H1 (cell line): ENCODE measurements at regions not wholly inside any gene's neighbourhood (a gene's known extent, or its start where the extent isn't known, plus 50 kb on each side); places are given as distances from the start of the nearest gene placed in this dataset.

Source experiments
- CTCF ChIA-PET: fragments of 300-600 bp; sonication (Branson Sonifier 250); formaldehyde crosslinking; loops from one replicate; lab custom pipeline; 2021; ENCODE audit not compliant: partially characterized antibody; lab: Charles Lee
- POLR2A ChIA-PET: fragments of 300-600 bp; sonication (Branson Sonifier 250); formaldehyde crosslinking; loops from one replicate; lab custom pipeline; 2021; ENCODE audit warnings: inconsistent platforms; ENCODE audit not compliant: partially characterized antibody; lab: Charles Lee
- DNase-seq, 2 experiments: peaks; one replicate each; pipeline versions ENCODE4 v3.0.0 to v3.0.0-alpha.2; 2010 to 2022; ENCODE audit warnings: low spot score in 2 of 2, low read depth in 1 of 2, mixed read lengths in 1 of 2
- FAIRE-seq: peaks from 2 replicates; lab custom pipeline; 2011; peaks lifted over from hg19 to GRCh38; lab: Jason Lieb, UNC
- H2AFZ ChIP-seq: 2 replicates; pipeline ENCODE4 v1.8.1; 2012; ENCODE audit warnings: low read length, inconsistent platforms
- H2AK5ac ChIP-seq: 2 replicates; pipeline ENCODE4 v1.6.1; 2013; ENCODE audit warnings: low read depth, low read length
- H2BK120ac ChIP-seq: replicated peaks from 2 replicates; pipeline ENCODE3; 2013; ENCODE audit warnings: low read depth, low read length, inconsistent platforms
- H2BK12ac ChIP-seq: 2 replicates; pipeline ENCODE4 v1.6.1; 2013; ENCODE audit warnings: low read depth, low read length
- H2BK15ac ChIP-seq: 2 replicates; pipeline ENCODE4 v1.6.1; 2013; ENCODE audit warnings: low read length
- H2BK20ac ChIP-seq: 2 replicates; pipeline ENCODE4 v1.6.1; 2013; ENCODE audit warnings: low read length
- H2BK5ac ChIP-seq: 2 replicates; pipeline ENCODE4 v1.6.1; 2013; ENCODE audit warnings: low read depth, low read length
- H3K14ac ChIP-seq: 2 replicates; pipeline ENCODE4 v1.6.1; 2013; ENCODE audit warnings: inconsistent platforms; ENCODE audit not compliant: insufficient read length
- H3K18ac ChIP-seq: 2 replicates; pipeline ENCODE4 v1.6.1; 2013; ENCODE audit warnings: low read length; ENCODE audit errors: extremely low read depth
- H3K23ac ChIP-seq: 2 replicates; pipeline ENCODE4 v1.6.1; 2013; ENCODE audit warnings: inconsistent platforms; ENCODE audit not compliant: insufficient read length
- H3K23me2 ChIP-seq: 2 replicates; pipeline ENCODE4 v1.6.1; 2013; ENCODE audit warnings: low read depth, low read length
- H3K27ac ChIP-seq: 2 replicates; pipeline ENCODE4 v1.6.1; 2011; ENCODE audit warnings: low read depth, low read length, inconsistent platforms
- H3K27me3 ChIP-seq, 4 experiments: replicated peaks in 1 of 4; 1 replicate in 1 of 4; 2 replicates in 3 of 4; pipeline versions ENCODE4 v1.6.1 to v1.8.1; 2011 to 2013; ENCODE audit warnings: low read length in 3 of 4, mild to moderate bottlenecking in 3 of 4, inconsistent platforms in 2 of 4, mixed read lengths in 2 of 4, moderate library complexity in 1 of 4; ENCODE audit not compliant: control insufficient read depth in 3 of 4, insufficient read depth in 3 of 4; ENCODE audit errors: extremely low read depth in 1 of 4
- H3K36me3 ChIP-seq, 4 experiments: 2 replicates each; pipeline versions ENCODE4 v1.6.1 to v1.8.1; 2011 to 2013; ENCODE audit warnings: mild to moderate bottlenecking in 4 of 4, low read length in 3 of 4, moderate library complexity in 2 of 4, control low read depth in 1 of 4, inconsistent platforms in 1 of 4; ENCODE audit not compliant: insufficient read depth in 4 of 4, control insufficient read depth in 2 of 4
- H3K4ac ChIP-seq: replicated peaks from 2 replicates; pipeline ENCODE3; 2013; ENCODE audit warnings: low read length, low read depth, mixed read lengths, inconsistent platforms; ENCODE audit not compliant: insufficient read length
- H3K4me1 ChIP-seq, 4 experiments: replicated peaks in 1 of 4; 1 replicate in 1 of 4; 2 replicates in 3 of 4; pipeline versions ENCODE4 v1.6.1 to v1.8.1; 2011 to 2013; ENCODE audit warnings: low read length in 3 of 4, inconsistent platforms in 2 of 4, mixed read lengths in 1 of 4; ENCODE audit not compliant: insufficient read depth in 4 of 4, control insufficient read depth in 3 of 4
- H3K4me2 ChIP-seq, 2 experiments: 2 replicates each; pipeline versions ENCODE4 v1.6.1 to v1.8.1; 2011 to 2013; ENCODE audit warnings: low read depth in 2 of 2, low read length in 2 of 2, control low read depth in 1 of 2, inconsistent platforms in 1 of 2, mild to moderate bottlenecking in 1 of 2; ENCODE audit not compliant: insufficient read depth in 1 of 2
- H3K4me3 ChIP-seq, 4 experiments: fragments of 200-600, 300-600 bp in 1 of 4; sonication (generic), shearing (Covaris generic), sonication (Bioruptor Twin) in 1 of 4; 2 replicates each; pipeline versions ENCODE4 v1.5.1 to v1.8.1; 2011 to 2016; ENCODE audit warnings: low read length in 4 of 4, low read depth in 3 of 4, control low read depth in 2 of 4, inconsistent platforms in 2 of 4, mild to moderate bottlenecking in 2 of 4, mixed read lengths in 1 of 4, moderate library complexity in 1 of 4; ENCODE audit not compliant: insufficient read depth in 2 of 4; ENCODE audit errors: extremely low read depth in 1 of 4
- H3K56ac ChIP-seq: replicated peaks from 2 replicates; pipeline ENCODE3; 2013; ENCODE audit warnings: low read depth, mild to moderate bottlenecking, mixed read lengths, low read length, inconsistent platforms; ENCODE audit not compliant: insufficient read length
- H3K79me1 ChIP-seq: 2 replicates; pipeline ENCODE4 v1.6.1; 2013; ENCODE audit warnings: low read depth, low read length, control low read depth
- H3K79me2 ChIP-seq, 2 experiments: 2 replicates each; pipeline versions ENCODE4 v1.6.1 to v1.8.1; 2012 to 2013; ENCODE audit warnings: low read length in 2 of 2, mild to moderate bottlenecking in 2 of 2, inconsistent platforms in 1 of 2; ENCODE audit not compliant: insufficient read depth in 2 of 2, control insufficient read depth in 1 of 2
- H3K9ac ChIP-seq, 4 experiments: replicated peaks in 1 of 4; 1 replicate in 1 of 4; 2 replicates in 3 of 4; pipeline versions ENCODE4 v1.6.1 to v1.8.1; 2011 to 2013; ENCODE audit warnings: low read depth in 3 of 4, low read length in 3 of 4, control low read depth in 2 of 4, mild to moderate bottlenecking in 2 of 4, moderate library complexity in 2 of 4, inconsistent platforms in 1 of 4; ENCODE audit errors: extremely low read depth in 1 of 4
- H3K9me3 ChIP-seq, 2 experiments: 2 replicates each; pipeline versions ENCODE4 v1.6.1 to v1.8.1; 2012 to 2013; ENCODE audit warnings: mild to moderate bottlenecking in 2 of 2, moderate library complexity in 2 of 2, control low read depth in 1 of 2, inconsistent platforms in 1 of 2, low read depth in 1 of 2, low read length in 1 of 2, mixed read lengths in 1 of 2; ENCODE audit not compliant: insufficient read depth in 2 of 2
- H4K20me1 ChIP-seq, 2 experiments: replicated peaks in 1 of 2; 2 replicates each; pipeline versions ENCODE3 to v1.8.1; 2011 to 2013; ENCODE audit warnings: inconsistent platforms in 2 of 2, low read length in 2 of 2, mild to moderate bottlenecking in 1 of 2; ENCODE audit not compliant: insufficient read depth in 2 of 2, control insufficient read depth in 1 of 2
- H4K5ac ChIP-seq: 2 replicates; pipeline ENCODE4 v1.6.1; 2013; ENCODE audit warnings: low read length, low read depth, mixed read lengths, inconsistent platforms; ENCODE audit not compliant: insufficient read length
- H4K8ac ChIP-seq: 2 replicates; pipeline ENCODE4 v1.8.0; 2013; ENCODE audit warnings: mild to moderate bottlenecking, moderate library complexity, low read length, inconsistent platforms; ENCODE audit not compliant: insufficient read depth; ENCODE audit errors: extremely low read depth
- H4K91ac ChIP-seq: replicated peaks from 2 replicates; pipeline ENCODE3; 2013; ENCODE audit warnings: low read length, mixed read lengths, inconsistent platforms; ENCODE audit not compliant: insufficient read length
- CTCF ChIP-seq, 3 experiments: IDR thresholded peaks; 1 replicate in 2 of 3; 2 replicates in 1 of 3; pipeline versions ENCODE4 v1.5.1 to v1.6.1; 2011; ENCODE audit warnings: low read length in 3 of 3, mild to moderate bottlenecking in 3 of 3, inconsistent platforms in 2 of 3, low read depth in 1 of 3, moderate library complexity in 1 of 3; ENCODE audit not compliant: insufficient read depth in 1 of 3; ENCODE audit errors: control extremely low read depth in 1 of 3
- E2F6 ChIP-seq: IDR thresholded peaks from 2 replicates; pipeline ENCODE4 v1.6.1; 2012; ENCODE audit warnings: inconsistent platforms
- KDM5A ChIP-seq: fragments of 200-600 bp; IDR thresholded peaks from 2 replicates; pipeline ENCODE4 v1.7.1; 2012; ENCODE audit warnings: mild to moderate bottlenecking, low read length, inconsistent platforms, mixed read lengths
- MAFK ChIP-seq: IDR thresholded peaks from 2 replicates; pipeline ENCODE4 v1.6.1; 2012; ENCODE audit warnings: low read depth, mild to moderate bottlenecking, improper control_type of control experiment, low read length
- POLR2A ChIP-seq, 2 experiments: IDR thresholded peaks; 1 replicate in 1 of 2; 2 replicates in 1 of 2; pipeline ENCODE4 v1.6.1; 2011; ENCODE audit warnings: low read depth in 2 of 2, low read length in 2 of 2, mild to moderate bottlenecking in 2 of 2; ENCODE audit errors: control extremely low read depth in 1 of 2
- RAD21 ChIP-seq, 2 experiments: IDR thresholded peaks in 1 of 2; conservative IDR thresholded peaks in 1 of 2; 2 replicates each; pipeline ENCODE4 v1.6.1; 2011; ENCODE audit warnings: low read depth in 2 of 2, low read length in 2 of 2, improper control_type of control experiment in 1 of 2, inconsistent platforms in 1 of 2, mild to moderate bottlenecking in 1 of 2, moderate library complexity in 1 of 2
- RFX5 ChIP-seq: IDR thresholded peaks from 2 replicates; pipeline ENCODE4 v1.6.1; 2011; ENCODE audit warnings: low read depth, low read length, improper control_type of control experiment, borderline replicate concordance
- SAP30 ChIP-seq: fragments of 300-600 bp; sonication (generic); IDR thresholded peaks from 2 replicates; pipeline ENCODE4 v1.7.1; 2012; ENCODE audit warnings: low read length, moderate library complexity, mild to moderate bottlenecking, inconsistent platforms; ENCODE audit not compliant: insufficient read depth, insufficient replicate concordance
- SIX5 ChIP-seq: IDR thresholded peaks from 2 replicates; pipeline ENCODE4 v1.6.1; 2011; ENCODE audit warnings: mild to moderate bottlenecking, low read depth, low read length
- SP1 ChIP-seq: IDR thresholded peaks from 2 replicates; pipeline ENCODE4 v1.6.1; 2011; ENCODE audit warnings: low read depth, low read length
- TBP ChIP-seq: IDR thresholded peaks from 2 replicates; pipeline ENCODE4 v1.6.1; 2011; ENCODE audit warnings: low read depth, low read length, improper control_type of control experiment
- YY1 ChIP-seq: IDR thresholded peaks from 2 replicates; pipeline ENCODE4 v1.6.1; 2011; ENCODE audit warnings: low read depth, mild to moderate bottlenecking, low read length
- WGBS, 2 experiments: shearing (Covaris generic) in 1 of 2; methylation state at CpG; one replicate each; pipeline versions ENCODE4 v1.1.6 to v1.1.7; 2013 to 2015; ENCODE audit warnings: low lambda C conversion rate in 2 of 2, mixed read lengths in 2 of 2, inconsistent platforms in 1 of 2, low coverage in 1 of 2, missing lambda C conversion rate in 1 of 2; ENCODE audit not compliant: insufficient replicate concordance in 2 of 2, insufficient coverage in 1 of 2, insufficient read length in 1 of 2; ENCODE audit errors: extremely low coverage in 1 of 2, missing lambda C conversion rate in 1 of 2; 5-methylcytosine and 5-hydroxymethylcytosine counted together

- WGBS, 2 experiments = 62% methylated on average over 6 of the region's 6 CpGs; no CpG with 5 or more reads in 1 of the 2 experiments
- Histone ChIP-seq H2AK5ac (no peak overlapping the region), H3K56ac (no peak overlapping the region), H3K27me3 (no peaks in the 10 kb centered on the region), H3K4ac (no peak overlapping the region), H3K27ac (no peak overlapping the region), H2BK20ac (no peak overlapping the region), H4K8ac (no peak overlapping the region), H4K5ac (no peak overlapping the region), H3K9me3 (no peaks in the 10 kb centered on the region), H2BK12ac (no peak overlapping the region), H3K4me3 (no peak overlapping the region), H2BK120ac (no peak overlapping the region), H2BK15ac (no peak overlapping the region), H3K79me2 (no peaks in the 10 kb centered on the region), H3K23me2 (no peaks in the 10 kb centered on the region), H3K36me3 (no peaks in the 10 kb centered on the region), H3K4me1 (0 out of 7 replicates have a peak, but pooled peaks cover 0 to 2% (median 0%) of the 10 kb centered on the region in 4 experiments), H3K18ac (no peak overlapping the region), H2AFZ (peak overlapping the region; percentile 71), H4K91ac (no peak overlapping the region), H4K20me1 (no peaks in the 10 kb centered on the region), H3K4me2 (no peak overlapping the region), H3K79me1 (no peaks in the 10 kb centered on the region), H3K9ac (no peak overlapping the region; a peak in 1 of 7 replicates), H3K14ac (no peak overlapping the region), H3K23ac (no peak overlapping the region), H2BK5ac (no peak overlapping the region)
- CTCF ChIA-PET = interaction anchor here (0.8 to 1.6 kb wide), 5 partner anchors 23 to 421 kb away, joined by 3 to 5 read pairs (median 4); no protein-coding TSS in a partner anchor
- POLR2A ChIA-PET = no interaction called here
- DNase-seq (no peak), FAIRE-seq (no peak)
- TF ChIP-seq TBP (no peak), E2F6 (no peak), KDM5A (no peak), SP1 (no peak), MAFK (no peak), RFX5 (no peak), SIX5 (no peak), YY1 (no peak), CTCF (IDR thresholded peaks at IDR 0.05; ENCODE audit: control extremely low read depth in 1 of 3, insufficient read depth in 1 of 3, low read depth in 1 of 3, low read length in 3 of 3) (peak in 1 of 3 experiments; percentile 25; a peak in 2 of 4 replicates), SAP30 (no peak), POLR2A (IDR thresholded peaks at IDR 0.05; ENCODE audit: control extremely low read depth in 1 of 2, low read depth in 2 of 2, low read length in 2 of 2) (no peak), RAD21 (IDR thresholded peaks at IDR 0.05 in 1 of 2, conservative IDR thresholded peaks at IDR 0.05 in 1 of 2; ENCODE audit: low read depth in 2 of 2, low read length in 2 of 2) (peak; percentile 53 to 60)
These were observed 217.3 kb downstream of the HERPUD2 start for GRCh38 chr7:35477609-35478008.
